ENCODE measurements at regions not wholly inside any gene's neighbourhood (a gene's known extent, or its start where the extent isn't known, plus 50 kb on each side); places are given as distances from the start of the nearest gene placed in this dataset.

GRCh38 chr22:27452922-27453321, 348.6 kb downstream of the MN1 start:
- no peak for DNase-seq (ENCODE audit: low read depth)
- no peak overlapping the region for H3K4me3 ChIP-seq (ENCODE audit: control insufficient read depth, low read depth, low read length)
- TF ChIP-seq CTCF (conservative IDR thresholded peaks at IDR 0.05; ENCODE audit: control insufficient read depth, insufficient read depth, low read depth, low read length): no peak

GRCh38 chr22:27453725-27454124, 347.8 kb downstream of the MN1 start:
- H3K4me3 ChIP-seq (ENCODE audit: control insufficient read depth, low read depth, low read length): no peak overlapping the region
- TF ChIP-seq CTCF (conservative IDR thresholded peaks at IDR 0.05; ENCODE audit: control insufficient read depth, insufficient read depth, low read depth, low read length): no peak
- DNase-seq (ENCODE audit: low read depth): no peak

- H3K4me3 ChIP-seq (ENCODE audit: control insufficient read depth, low read depth, low read length): no peak overlapping the region
- no peak for TF ChIP-seq CTCF (conservative IDR thresholded peaks at IDR 0.05; ENCODE audit: control insufficient read depth, insufficient read depth, low read depth, low read length)
- no peak for DNase-seq (ENCODE audit: low read depth)
These were observed 346.6 kb downstream of the MN1 start for GRCh38 chr22:27454807-27455450.

GRCh38 chr22:27455526-27455925, 346.0 kb downstream of the MN1 start:
- H3K4me3 ChIP-seq (ENCODE audit: control insufficient read depth, low read depth, low read length): no peak overlapping the region
- DNase-seq (ENCODE audit: low read depth): no peak
- no peak for TF ChIP-seq CTCF (conservative IDR thresholded peaks at IDR 0.05; ENCODE audit: control insufficient read depth, insufficient read depth, low read depth, low read length)

- no peak for TF ChIP-seq CTCF (conservative IDR thresholded peaks at IDR 0.05; ENCODE audit: control insufficient read depth, insufficient read depth, low read depth, low read length)
- DNase-seq (ENCODE audit: low read depth): peak; percentile 98
- H3K4me3 ChIP-seq (ENCODE audit: control insufficient read depth, low read depth, low read length): no peak overlapping the region
These were observed 344.7 kb downstream of the MN1 start for GRCh38 chr22:27456696-27457503.

GRCh38 chr22:27459999-27460398, 341.6 kb downstream of the MN1 start:
- no peak for DNase-seq (ENCODE audit: low read depth)
- TF ChIP-seq CTCF (conservative IDR thresholded peaks at IDR 0.05; ENCODE audit: control insufficient read depth, insufficient read depth, low read depth, low read length): no peak
- no peak overlapping the region for H3K4me3 ChIP-seq (ENCODE audit: control insufficient read depth, low read depth, low read length)

Data from fibroblast of mammary gland (primary cell).